ENCODE measurements at regions not wholly inside any gene's neighbourhood (a gene's known extent, or its start where the extent isn't known, plus 50 kb on each side); places are given as distances from the start of the nearest gene placed in this dataset.

DNA sequence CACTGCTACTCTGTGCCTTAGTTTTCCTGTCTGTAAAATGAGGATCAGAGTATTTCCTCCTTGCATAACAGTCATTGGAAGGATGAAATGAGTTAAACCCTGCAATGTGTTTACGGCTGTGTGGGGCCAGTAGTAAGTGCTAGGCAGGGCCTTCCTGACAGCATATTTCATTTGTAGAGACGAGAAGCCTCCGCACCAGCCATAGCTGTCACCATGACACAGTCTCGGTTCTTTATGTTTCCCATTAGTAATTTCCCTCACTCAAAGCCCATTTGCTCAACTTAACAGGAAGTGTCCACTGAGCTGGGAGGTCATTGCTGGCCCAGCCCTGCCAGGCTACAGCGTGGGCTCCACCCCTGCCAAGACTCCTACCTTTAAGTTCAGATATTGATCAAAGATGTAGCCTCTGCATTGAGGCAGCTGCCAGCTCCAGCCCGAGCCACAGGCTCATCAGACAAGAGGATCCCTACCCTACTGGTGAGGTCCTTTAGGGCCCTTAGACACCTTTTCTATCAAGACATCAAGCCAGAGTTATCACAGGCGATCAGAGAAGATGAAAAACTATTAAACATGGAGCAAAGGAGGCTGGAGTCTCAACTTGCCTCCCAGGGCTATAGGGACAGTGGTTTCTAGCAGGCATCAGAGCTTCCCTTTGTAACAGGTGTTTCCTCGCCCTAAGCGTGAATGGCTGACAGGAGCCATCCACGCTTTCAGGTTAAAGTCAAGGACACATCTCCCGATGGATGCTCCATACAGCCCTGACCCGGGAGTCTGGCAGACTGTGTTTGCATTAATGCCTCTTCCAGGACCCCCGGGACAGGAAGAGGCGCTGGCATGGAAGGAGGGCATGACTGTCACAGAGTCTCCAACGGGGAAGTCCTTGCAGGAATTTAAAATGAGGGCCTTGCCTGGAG lies 251.7 kb downstream of the NDUFA10 start:
- POLR2A ChIA-PET, result no interaction called here
- no peak overlapping the region for H3K4me3 Mint-ChIP-seq (ENCODE audit: unreplicated experiment)
- no peak overlapping the region for H3K27ac Mint-ChIP-seq (ENCODE audit: low read depth, unreplicated experiment)
- intact Hi-C loops (cut with micrococcal nuclease), result no loop called here
- no TSS peak for BruUV-seq (replicated peaks)
- CTCF ChIA-PET, result no interaction called here
- H3K9me3 Mint-ChIP-seq (ENCODE audit: unreplicated experiment), result peaks cover 8% of the 10 kb centered on the region
- TF ChIP-seq, protein P1, sequence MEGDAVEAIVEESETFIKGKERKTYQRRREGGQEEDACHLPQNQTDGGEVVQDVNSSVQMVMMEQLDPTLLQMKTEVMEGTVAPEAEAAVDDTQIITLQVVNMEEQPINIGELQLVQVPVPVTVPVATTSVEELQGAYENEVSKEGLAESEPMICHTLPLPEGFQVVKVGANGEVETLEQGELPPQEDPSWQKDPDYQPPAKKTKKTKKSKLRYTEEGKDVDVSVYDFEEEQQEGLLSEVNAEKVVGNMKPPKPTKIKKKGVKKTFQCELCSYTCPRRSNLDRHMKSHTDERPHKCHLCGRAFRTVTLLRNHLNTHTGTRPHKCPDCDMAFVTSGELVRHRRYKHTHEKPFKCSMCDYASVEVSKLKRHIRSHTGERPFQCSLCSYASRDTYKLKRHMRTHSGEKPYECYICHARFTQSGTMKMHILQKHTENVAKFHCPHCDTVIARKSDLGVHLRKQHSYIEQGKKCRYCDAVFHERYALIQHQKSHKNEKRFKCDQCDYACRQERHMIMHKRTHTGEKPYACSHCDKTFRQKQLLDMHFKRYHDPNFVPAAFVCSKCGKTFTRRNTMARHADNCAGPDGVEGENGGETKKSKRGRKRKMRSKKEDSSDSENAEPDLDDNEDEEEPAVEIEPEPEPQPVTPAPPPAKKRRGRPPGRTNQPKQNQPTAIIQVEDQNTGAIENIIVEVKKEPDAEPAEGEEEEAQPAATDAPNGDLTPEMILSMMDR (IDR thresholded peaks at IDR 0.05; ENCODE audit: unreplicated experiment), result no peak
- no peaks in the 10 kb centered on the region for H3K4me1 Mint-ChIP-seq (ENCODE audit: insufficient read depth, unreplicated experiment)
- no peaks in the 10 kb centered on the region for H3K36me3 Mint-ChIP-seq (ENCODE audit: insufficient read depth, unreplicated experiment)
- peaks cover 51% of the 10 kb centered on the region for H3K27me3 Mint-ChIP-seq (ENCODE audit: insufficient read depth, unreplicated experiment)
- DNase-seq (ENCODE audit: unreplicated experiment), result no peak

DNA sequence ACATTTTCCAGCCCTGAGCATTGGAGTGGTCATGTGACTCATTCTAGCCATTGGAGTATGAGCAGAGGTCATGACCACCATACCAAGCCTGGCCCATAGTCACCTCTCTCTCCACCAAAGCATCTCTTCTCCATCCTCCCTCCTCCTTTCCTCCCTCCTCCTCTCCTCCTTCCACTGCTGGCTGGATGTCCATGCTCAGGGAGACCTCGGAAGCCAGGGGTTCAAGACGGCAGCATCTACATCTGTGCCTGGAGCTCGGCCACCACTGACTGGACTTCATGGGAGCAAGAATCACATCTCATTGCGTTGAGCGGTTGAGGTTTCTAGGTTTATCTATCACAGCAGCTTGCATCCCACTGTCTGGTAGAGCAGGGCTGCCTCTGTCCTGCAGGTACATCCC lies 252.4 kb downstream of the NDUFA10 start:
- Mint-ChIP-seq H3K27ac (ENCODE audit: low read depth, unreplicated experiment) (no peak overlapping the region), H3K27me3 (ENCODE audit: insufficient read depth, unreplicated experiment) (peaks cover 58% of the 10 kb centered on the region), H3K4me3 (ENCODE audit: unreplicated experiment) (no peak overlapping the region), H3K9me3 (ENCODE audit: unreplicated experiment) (peaks cover 8% of the 10 kb centered on the region), H3K4me1 (ENCODE audit: insufficient read depth, unreplicated experiment) (no peaks in the 10 kb centered on the region), H3K36me3 (ENCODE audit: insufficient read depth, unreplicated experiment) (no peaks in the 10 kb centered on the region)
- TF ChIP-seq, protein P1 (IDR thresholded peaks at IDR 0.05; ENCODE audit: unreplicated experiment), result no peak
- POLR2A ChIA-PET, result no interaction called here
- intact Hi-C loops (cut with micrococcal nuclease), result no loop called here
- CTCF ChIA-PET, result no interaction called here
- DNase-seq (ENCODE audit: unreplicated experiment), result no peak
- no TSS peak for BruUV-seq (replicated peaks)

DNA sequence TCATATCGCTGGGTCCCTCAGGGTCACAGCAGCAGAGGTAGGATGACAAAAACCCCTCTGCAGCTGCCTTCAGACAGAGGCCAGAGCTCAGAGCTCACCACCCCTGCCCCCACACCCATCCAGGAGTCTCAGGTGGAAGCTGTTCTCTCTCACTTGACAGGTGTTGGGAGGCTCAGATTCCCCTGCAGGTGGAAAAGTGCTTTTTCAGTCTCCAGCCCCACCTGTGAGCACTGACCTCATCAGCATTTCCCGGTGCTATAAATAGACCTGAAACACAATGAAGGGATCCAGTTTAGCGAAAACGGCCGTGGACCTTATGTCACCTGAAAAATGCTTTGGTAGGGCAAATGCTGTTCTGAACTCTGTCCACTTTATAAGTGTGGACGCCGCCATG lies 254.9 kb downstream of the NDUFA10 start:
- POLR2A ChIA-PET, result no interaction called here
- TF ChIP-seq, protein P1 (IDR thresholded peaks at IDR 0.05; ENCODE audit: unreplicated experiment), result no peak
- Mint-ChIP-seq H3K36me3 (ENCODE audit: insufficient read depth, unreplicated experiment) (no peaks in the 10 kb centered on the region), H3K4me3 (ENCODE audit: unreplicated experiment) (no peak overlapping the region), H3K4me1 (ENCODE audit: insufficient read depth, unreplicated experiment) (no peaks in the 10 kb centered on the region), H3K27me3 (ENCODE audit: insufficient read depth, unreplicated experiment) (peaks cover 48% of the 10 kb centered on the region), H3K27ac (ENCODE audit: low read depth, unreplicated experiment) (no peak overlapping the region), H3K9me3 (ENCODE audit: unreplicated experiment) (peaks cover 8% of the 10 kb centered on the region)
- DNase-seq (ENCODE audit: unreplicated experiment), result no peak
- intact Hi-C loops (cut with micrococcal nuclease), result no loop called here
- no TSS peak for BruUV-seq (replicated peaks)
- CTCF ChIA-PET, result no interaction called here

DNA sequence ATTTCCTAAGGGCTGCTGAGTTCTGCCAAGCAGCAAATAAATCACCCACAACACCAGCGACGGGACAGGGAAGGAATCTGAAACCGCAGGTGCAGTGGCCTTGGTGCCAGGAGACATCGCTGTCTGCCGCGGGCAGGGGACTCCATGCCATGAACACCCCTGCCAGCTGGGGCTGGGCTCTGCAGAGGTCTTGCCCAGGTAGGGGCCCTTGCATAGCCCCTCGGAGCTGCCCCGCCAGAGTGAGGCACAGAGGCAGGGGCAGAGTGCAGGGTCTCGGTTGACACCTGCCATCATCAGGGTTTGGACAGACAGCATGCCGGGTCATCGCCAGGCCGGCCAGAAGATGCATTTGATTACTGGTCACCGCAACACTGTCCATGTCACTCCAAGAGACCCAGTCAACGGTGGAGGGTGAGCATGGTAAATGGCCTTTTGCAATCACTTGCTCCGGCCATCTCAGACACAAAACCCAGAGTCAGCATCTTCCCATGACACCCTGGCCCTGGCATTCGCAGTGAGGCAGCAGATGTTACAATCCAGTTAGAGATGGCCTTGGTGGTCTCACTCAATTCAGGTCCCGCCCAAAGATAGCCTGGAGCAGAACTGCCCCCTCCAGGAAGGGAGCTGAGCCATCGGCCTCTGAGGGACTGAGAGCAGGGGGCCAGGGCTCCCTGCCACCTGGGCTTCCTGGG lies 255.4 kb downstream of the NDUFA10 start:
- Mint-ChIP-seq H3K27ac (ENCODE audit: low read depth, unreplicated experiment) (no peak overlapping the region), H3K27me3 (ENCODE audit: insufficient read depth, unreplicated experiment) (peaks cover 48% of the 10 kb centered on the region), H3K4me3 (ENCODE audit: unreplicated experiment) (no peak overlapping the region), H3K36me3 (ENCODE audit: insufficient read depth, unreplicated experiment) (no peaks in the 10 kb centered on the region), H3K9me3 (ENCODE audit: unreplicated experiment) (peaks cover 8% of the 10 kb centered on the region), H3K4me1 (ENCODE audit: insufficient read depth, unreplicated experiment) (no peaks in the 10 kb centered on the region)
- DNase-seq (ENCODE audit: unreplicated experiment), result no peak
- intact Hi-C loops (cut with micrococcal nuclease), result no loop called here
- BruUV-seq (replicated peaks), result no TSS peak
- POLR2A ChIA-PET, result no interaction called here
- CTCF ChIA-PET, result no interaction called here
- TF ChIP-seq, protein P1 (IDR thresholded peaks at IDR 0.05; ENCODE audit: unreplicated experiment), result no peak

Data from MCF 10A (cell line).